Upper lobe of right lung (tissue), 1 donor: ENCODE measurements at regions not wholly inside any gene's neighbourhood (a gene's known extent, or its start where the extent isn't known, plus 50 kb on each side); places are given as distances from the start of the nearest gene placed in this dataset.

Experiments used
- ATAC-seq: fragments of 200-7000 bp; cut with Tn5 transposase; one replicate; pipeline ENCODE4 v1.9.1; 2020; ENCODE audit warnings: mild to moderate bottlenecking, moderate library complexity
- DNase-seq: peaks from one replicate; pipeline ENCODE4 v3.0.0-alpha.2; 2020
- H3K27ac ChIP-seq: fragments of 200-600 bp; one replicate; pipeline ENCODE4 v1.8.0; 2022
- H3K27me3 ChIP-seq: fragments of 200-600 bp; one replicate; pipeline ENCODE4 v1.8.0; 2022; ENCODE audit warnings: mild to moderate bottlenecking
- H3K36me3 ChIP-seq: fragments of 200-600 bp; one replicate; pipeline ENCODE4 v1.8.0; 2022
- H3K4me1 ChIP-seq: fragments of 200-600 bp; one replicate; pipeline ENCODE4 v1.8.0; 2022
- H3K4me3 ChIP-seq: fragments of 200-600 bp; one replicate; pipeline ENCODE4 v1.8.0; 2022; ENCODE audit warnings: mild to moderate bottlenecking
- H3K9me3 ChIP-seq: fragments of 200-600 bp; one replicate; pipeline ENCODE4 v1.8.0; 2022
- CTCF ChIP-seq: fragments of 200-600 bp; IDR thresholded peaks from one replicate; pipeline ENCODE4 v1.8.0; 2022; ENCODE audit warnings: antibody characterized with exemption
- intact Hi-C: fragments of 100-400 bp; cut with DNase I; formaldehyde crosslinking; loops from one replicate; pipeline ENCODE4 v1.11.0; 2022
- donor health status: DM: no; HTN: yes; CAD: no; lungs with severe emphysema.

GRCh38 chr10:78445308-78445707, 411.6 kb downstream of the RPS24 start:
- no peaks in the 10 kb centered on the region for H3K27me3 ChIP-seq
- intact Hi-C loops, result no loop called here
- no peak for ATAC-seq
- H3K9me3 ChIP-seq, result no peaks in the 10 kb centered on the region
- H3K4me3 ChIP-seq, result no peak overlapping the region
- DNase-seq, result no peak
- no peak for TF ChIP-seq CTCF
- no peaks in the 10 kb centered on the region for H3K4me1 ChIP-seq
- no peaks in the 10 kb centered on the region for H3K36me3 ChIP-seq
- H3K27ac ChIP-seq, result no peak overlapping the region

GRCh38 chr10:78448470-78448869, 414.8 kb downstream of the RPS24 start:
- TF ChIP-seq CTCF, result no peak
- DNase-seq, result no peak
- intact Hi-C loops, result no loop called here
- Histone ChIP-seq H3K27me3 (no peaks in the 10 kb centered on the region), H3K4me3 (no peak overlapping the region), H3K9me3 (no peaks in the 10 kb centered on the region), H3K36me3 (no peaks in the 10 kb centered on the region), H3K27ac (no peak overlapping the region), H3K4me1 (no peaks in the 10 kb centered on the region)
- no peak for ATAC-seq

- no peak for ATAC-seq
- TF ChIP-seq CTCF, result no peak
- intact Hi-C loops, result no loop called here
Measured at GRCh38 chr10:78448994-78449418, 415.3 kb downstream of the RPS24 start.

GRCh38 chr10:78449554-78449953, 415.9 kb downstream of the RPS24 start:
- intact Hi-C loops, result no loop called here

More at GRCh38 chr10:78448994-78449418, 415.3 kb downstream of the RPS24 start:
- Histone ChIP-seq H3K27me3 (no peaks in the 10 kb centered on the region), H3K4me3 (no peak overlapping the region), H3K36me3 (no peaks in the 10 kb centered on the region), H3K27ac (no peak overlapping the region), H3K9me3 (no peaks in the 10 kb centered on the region), H3K4me1 (no peaks in the 10 kb centered on the region)
- no peak for DNase-seq

GRCh38 chr10:78450239-78450638, 416.6 kb downstream of the RPS24 start:
- ATAC-seq (no peak), DNase-seq (no peak)
- Histone ChIP-seq H3K27ac (no peak overlapping the region), H3K36me3 (no peaks in the 10 kb centered on the region), H3K9me3 (no peaks in the 10 kb centered on the region), H3K4me1 (no peaks in the 10 kb centered on the region), H3K4me3 (no peak overlapping the region), H3K27me3 (no peaks in the 10 kb centered on the region)
- TF ChIP-seq CTCF, result no peak
- intact Hi-C loops, result no loop called here

More at GRCh38 chr10:78449554-78449953, 415.9 kb downstream of the RPS24 start:
- Histone ChIP-seq H3K4me1 (no peaks in the 10 kb centered on the region), H3K4me3 (no peak overlapping the region), H3K36me3 (no peaks in the 10 kb centered on the region), H3K9me3 (no peaks in the 10 kb centered on the region), H3K27ac (no peak overlapping the region), H3K27me3 (no peaks in the 10 kb centered on the region)
- TF ChIP-seq CTCF, result no peak
- DNase-seq (no peak), ATAC-seq (no peak)

- H3K36me3 ChIP-seq, result no peaks in the 10 kb centered on the region
- H3K27ac ChIP-seq, result no peak overlapping the region
- H3K27me3 ChIP-seq, result no peaks in the 10 kb centered on the region
- no peaks in the 10 kb centered on the region for H3K9me3 ChIP-seq
- ATAC-seq (no peak), DNase-seq (no peak)
- intact Hi-C loops, result no loop called here
- H3K4me1 ChIP-seq, result no peaks in the 10 kb centered on the region
- no peak overlapping the region for H3K4me3 ChIP-seq
- no peak for TF ChIP-seq CTCF
Measured at GRCh38 chr10:78450807-78451485, 417.3 kb downstream of the RPS24 start.
